SK-N-SH treated with all-trans-retinoic acid at 6 μM for 48 hours (cell line): ENCODE measurements at regions not wholly inside any gene's neighbourhood (a gene's known extent, or its start where the extent isn't known, plus 50 kb on each side); places are given as distances from the start of the nearest gene placed in this dataset.

ENCODE experiments used
- ATAC-seq: fragments of 200-7000 bp; cut with Tn5 transposase; 3 replicates; pipeline ENCODE4 v1.9.1; 2020; ENCODE audit warnings: mild to moderate bottlenecking, moderate library complexity
- ARNTL ChIP-seq: fragments of 450-650 bp; formaldehyde crosslinking; IDR thresholded peaks from 2 replicates; pipeline ENCODE4 v1.5.0; 2020; ENCODE audit warnings: low read depth, mild to moderate bottlenecking, moderate library complexity, borderline replicate concordance
- BACH2 ChIP-seq: fragments of 250-450 bp; sonication (Bioruptor Pico); IDR thresholded peaks from 2 replicates; pipeline ENCODE4 v1.9.0; 2021; ENCODE audit warnings: mild to moderate bottlenecking, borderline replicate concordance
- CSDC2 ChIP-seq: fragments of 250-450 bp; sonication (Bioruptor Pico); IDR thresholded peaks from 2 replicates; pipeline ENCODE4 v1.5.0; 2020; ENCODE audit warnings: mild to moderate bottlenecking, moderate library complexity
- ESRRG ChIP-seq: fragments of 250-450 bp; sonication (Bioruptor Pico); IDR thresholded peaks from 2 replicates; pipeline ENCODE4 v1.6.1; 2021; ENCODE audit warnings: mild to moderate bottlenecking
- GLIS3 ChIP-seq: fragments of 250-450 bp; sonication (Bioruptor Pico); IDR thresholded peaks from 2 replicates; pipeline ENCODE4 v1.5.0; 2020; ENCODE audit warnings: mild to moderate bottlenecking, moderate library complexity
- ISL1 ChIP-seq: fragments of 250-450 bp; sonication (Bioruptor Pico); IDR thresholded peaks from 2 replicates; pipeline ENCODE4 v2.1.2; 2022; ENCODE audit warnings: mild to moderate bottlenecking, moderate library complexity
- OSR1 ChIP-seq: fragments of 250-450 bp; sonication (Bioruptor Pico); IDR thresholded peaks from 2 replicates; pipeline ENCODE4 v1.8.0; 2022; ENCODE audit warnings: moderate library complexity, mild to moderate bottlenecking, inconsistent platforms
- PPARA ChIP-seq: fragments of 250-450 bp; sonication (Bioruptor Pico); IDR thresholded peaks from 2 replicates; pipeline ENCODE4 v1.5.0; 2020; ENCODE audit warnings: mild to moderate bottlenecking, borderline replicate concordance
- RARB ChIP-seq: fragments of 250-450 bp; sonication (Bioruptor Pico); IDR thresholded peaks from 2 replicates; pipeline ENCODE4 v1.8.0; 2021; ENCODE audit warnings: mild to moderate bottlenecking, moderate library complexity
- SNAI2 ChIP-seq: fragments of 250-450 bp; sonication (Bioruptor Pico); IDR thresholded peaks from 2 replicates; pipeline ENCODE4 v1.5.0; 2020; ENCODE audit warnings: mild to moderate bottlenecking, moderate library complexity
- TCF4 ChIP-seq: fragments of 250-450 bp; sonication (Bioruptor Pico); IDR thresholded peaks from 2 replicates; pipeline ENCODE4 v1.8.0; 2021; ENCODE audit warnings: mild to moderate bottlenecking, moderate library complexity, borderline replicate concordance
- TOX ChIP-seq: fragments of 250-450 bp; sonication (Bioruptor Pico); IDR thresholded peaks from 2 replicates; pipeline ENCODE4 v1.8.0; 2021; ENCODE audit warnings: mild to moderate bottlenecking, moderate library complexity, borderline replicate concordance
- ZC3H10 ChIP-seq: fragments of 250-450 bp; sonication (Bioruptor Pico); IDR thresholded peaks from 2 replicates; pipeline ENCODE4 v1.5.1; 2021; ENCODE audit warnings: mild to moderate bottlenecking, moderate library complexity
- ZFP30 ChIP-seq: fragments of 450-650 bp; formaldehyde crosslinking; IDR thresholded peaks from 2 replicates; pipeline ENCODE4 v1.5.0; 2022; ENCODE audit warnings: mild to moderate bottlenecking, moderate library complexity
- ZNF565 ChIP-seq: fragments of 450-650 bp; formaldehyde crosslinking; conservative IDR thresholded peaks from 2 replicates; pipeline ENCODE4 v1.5.0; 2020; ENCODE audit warnings: low read depth, mild to moderate bottlenecking, moderate library complexity
- ZNF70 ChIP-seq: fragments of 450-650 bp; formaldehyde crosslinking; IDR thresholded peaks from 2 replicates; pipeline ENCODE4 v1.5.0; 2020; ENCODE audit warnings: mild to moderate bottlenecking, moderate library complexity
- ZNF8 ChIP-seq: fragments of 450-650 bp; formaldehyde crosslinking; IDR thresholded peaks from 2 replicates; pipeline ENCODE4 v1.5.0; 2020; ENCODE audit warnings: mild to moderate bottlenecking, moderate library complexity
- TF ChIP-seq, protein P1 (sequence below): fragments of 250-450 bp; sonication (Bioruptor Pico); IDR thresholded peaks from 2 replicates; pipeline ENCODE4 v1.8.0; 2020; ENCODE audit warnings: mild to moderate bottlenecking, moderate library complexity, borderline replicate concordance
- TF ChIP-seq, protein P2 (sequence below): fragments of 250-450 bp; sonication (Bioruptor Pico); IDR thresholded peaks from 2 replicates; pipeline ENCODE4 v1.8.0; 2021; ENCODE audit warnings: low read depth, mild to moderate bottlenecking, moderate library complexity, borderline replicate concordance
- TF ChIP-seq, protein P3 (sequence below): fragments of 250-450 bp; sonication (Bioruptor Pico); IDR thresholded peaks from 2 replicates; pipeline ENCODE4 v1.5.1; 2020; ENCODE audit warnings: low read depth, mild to moderate bottlenecking, moderate library complexity
- TF ChIP-seq, protein P4 (sequence below): fragments of 250-450 bp; sonication (Bioruptor Pico); IDR thresholded peaks from 2 replicates; pipeline ENCODE4 v1.5.1; 2021; ENCODE audit warnings: mild to moderate bottlenecking, moderate library complexity

DNA sequence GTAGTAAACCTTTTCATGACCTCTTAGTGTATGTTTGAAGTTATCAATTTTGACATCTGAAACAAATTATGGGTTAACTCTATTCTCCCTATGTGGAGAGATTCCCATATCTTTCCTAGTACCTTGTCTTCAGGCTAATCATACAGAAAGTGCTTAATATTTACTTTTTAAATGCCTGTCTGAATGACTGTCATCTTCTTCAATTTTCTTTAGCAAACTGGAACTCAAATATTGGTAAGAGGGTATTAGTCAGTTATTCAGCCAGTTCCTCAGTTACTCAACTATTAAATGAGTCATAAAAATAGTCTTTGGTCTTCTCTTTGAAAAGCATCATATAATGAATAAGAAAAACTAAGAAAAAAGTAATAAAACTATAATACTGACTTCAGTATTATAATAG, 1038.0 kb upstream of the PIK3C3 start:
- TF ChIP-seq RARB (CRISPR knock-in tag) (no peak), ZNF70 (CRISPR knock-in tag) (no peak), ZNF565 (CRISPR knock-in tag) (no peak), ZNF8 (no peak), CSDC2 (CRISPR knock-in tag) (no peak), PPARA (CRISPR knock-in tag) (no peak), GLIS3 (no peak), ESRRG (CRISPR knock-in tag) (no peak), TCF4 (CRISPR knock-in tag) (no peak), SNAI2 (CRISPR knock-in tag) (no peak), ZC3H10 (CRISPR knock-in tag) (no peak), ZFP30 (no peak), OSR1 (CRISPR knock-in tag) (no peak), BACH2 (CRISPR knock-in tag) (no peak), ISL1 (CRISPR knock-in tag) (no peak), ARNTL (no peak)
- TF ChIP-seq, protein P1, sequence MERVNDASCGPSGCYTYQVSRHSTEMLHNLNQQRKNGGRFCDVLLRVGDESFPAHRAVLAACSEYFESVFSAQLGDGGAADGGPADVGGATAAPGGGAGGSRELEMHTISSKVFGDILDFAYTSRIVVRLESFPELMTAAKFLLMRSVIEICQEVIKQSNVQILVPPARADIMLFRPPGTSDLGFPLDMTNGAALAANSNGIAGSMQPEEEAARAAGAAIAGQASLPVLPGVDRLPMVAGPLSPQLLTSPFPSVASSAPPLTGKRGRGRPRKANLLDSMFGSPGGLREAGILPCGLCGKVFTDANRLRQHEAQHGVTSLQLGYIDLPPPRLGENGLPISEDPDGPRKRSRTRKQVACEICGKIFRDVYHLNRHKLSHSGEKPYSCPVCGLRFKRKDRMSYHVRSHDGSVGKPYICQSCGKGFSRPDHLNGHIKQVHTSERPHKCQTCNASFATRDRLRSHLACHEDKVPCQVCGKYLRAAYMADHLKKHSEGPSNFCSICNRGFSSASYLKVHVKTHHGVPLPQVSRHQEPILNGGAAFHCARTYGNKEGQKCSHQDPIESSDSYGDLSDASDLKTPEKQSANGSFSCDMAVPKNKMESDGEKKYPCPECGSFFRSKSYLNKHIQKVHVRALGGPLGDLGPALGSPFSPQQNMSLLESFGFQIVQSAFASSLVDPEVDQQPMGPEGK (CRISPR knock-in tag), result no peak
- TF ChIP-seq, protein P2, sequence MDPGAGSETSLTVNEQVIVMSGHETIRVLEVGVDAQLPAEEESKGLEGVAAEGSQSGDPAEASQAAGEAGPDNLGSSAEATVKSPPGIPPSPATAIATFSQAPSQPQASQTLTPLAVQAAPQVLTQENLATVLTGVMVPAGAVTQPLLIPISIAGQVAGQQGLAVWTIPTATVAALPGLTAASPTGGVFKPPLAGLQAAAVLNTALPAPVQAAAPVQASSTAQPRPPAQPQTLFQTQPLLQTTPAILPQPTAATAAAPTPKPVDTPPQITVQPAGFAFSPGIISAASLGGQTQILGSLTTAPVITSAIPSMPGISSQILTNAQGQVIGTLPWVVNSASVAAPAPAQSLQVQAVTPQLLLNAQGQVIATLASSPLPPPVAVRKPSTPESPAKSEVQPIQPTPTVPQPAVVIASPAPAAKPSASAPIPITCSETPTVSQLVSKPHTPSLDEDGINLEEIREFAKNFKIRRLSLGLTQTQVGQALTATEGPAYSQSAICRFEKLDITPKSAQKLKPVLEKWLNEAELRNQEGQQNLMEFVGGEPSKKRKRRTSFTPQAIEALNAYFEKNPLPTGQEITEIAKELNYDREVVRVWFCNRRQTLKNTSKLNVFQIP (CRISPR knock-in tag), result no peak
- TF ChIP-seq, protein P3, sequence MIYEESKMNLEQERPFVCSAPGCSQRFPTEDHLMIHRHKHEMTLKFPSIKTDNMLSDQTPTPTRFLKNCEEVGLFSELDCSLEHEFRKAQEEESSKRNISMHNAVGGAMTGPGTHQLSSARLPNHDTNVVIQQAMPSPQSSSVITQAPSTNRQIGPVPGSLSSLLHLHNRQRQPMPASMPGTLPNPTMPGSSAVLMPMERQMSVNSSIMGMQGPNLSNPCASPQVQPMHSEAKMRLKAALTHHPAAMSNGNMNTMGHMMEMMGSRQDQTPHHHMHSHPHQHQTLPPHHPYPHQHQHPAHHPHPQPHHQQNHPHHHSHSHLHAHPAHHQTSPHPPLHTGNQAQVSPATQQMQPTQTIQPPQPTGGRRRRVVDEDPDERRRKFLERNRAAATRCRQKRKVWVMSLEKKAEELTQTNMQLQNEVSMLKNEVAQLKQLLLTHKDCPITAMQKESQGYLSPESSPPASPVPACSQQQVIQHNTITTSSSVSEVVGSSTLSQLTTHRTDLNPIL (CRISPR knock-in tag), result no peak
- ATAC-seq, result no peak

DNA sequence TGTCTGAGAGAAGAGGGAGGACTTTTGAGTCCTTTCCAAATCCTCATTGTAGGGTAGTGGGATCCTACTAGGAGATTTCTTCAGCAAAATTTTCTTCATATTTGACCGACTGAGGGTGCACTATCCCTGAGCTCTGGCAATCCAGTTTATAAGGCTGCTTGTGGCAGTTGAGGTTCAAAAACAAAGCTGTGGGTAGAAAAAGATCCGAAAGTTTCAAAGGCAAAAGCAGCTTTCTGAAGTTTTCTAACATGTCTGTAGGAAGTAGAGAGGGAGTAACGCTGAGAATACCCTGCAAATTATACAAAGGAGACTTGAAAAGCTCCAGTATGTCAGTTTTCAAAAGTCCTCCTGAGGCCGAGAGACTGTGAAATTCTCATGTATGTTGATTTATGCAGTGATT, 1039.3 kb upstream of the PIK3C3 start:
- ATAC-seq, result no peak
- TF ChIP-seq, protein P4, sequence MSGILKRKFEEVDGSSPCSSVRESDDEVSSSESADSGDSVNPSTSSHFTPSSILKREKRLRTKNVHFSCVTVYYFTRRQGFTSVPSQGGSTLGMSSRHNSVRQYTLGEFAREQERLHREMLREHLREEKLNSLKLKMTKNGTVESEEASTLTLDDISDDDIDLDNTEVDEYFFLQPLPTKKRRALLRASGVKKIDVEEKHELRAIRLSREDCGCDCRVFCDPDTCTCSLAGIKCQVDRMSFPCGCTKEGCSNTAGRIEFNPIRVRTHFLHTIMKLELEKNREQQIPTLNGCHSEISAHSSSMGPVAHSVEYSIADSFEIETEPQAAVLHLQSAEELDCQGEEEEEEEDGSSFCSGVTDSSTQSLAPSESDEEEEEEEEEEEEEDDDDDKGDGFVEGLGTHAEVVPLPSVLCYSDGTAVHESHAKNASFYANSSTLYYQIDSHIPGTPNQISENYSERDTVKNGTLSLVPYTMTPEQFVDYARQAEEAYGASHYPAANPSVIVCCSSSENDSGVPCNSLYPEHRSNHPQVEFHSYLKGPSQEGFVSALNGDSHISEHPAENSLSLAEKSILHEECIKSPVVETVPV (CRISPR knock-in tag), result no peak
- TF ChIP-seq BACH2 (CRISPR knock-in tag) (no peak), ZNF565 (CRISPR knock-in tag) (no peak), TOX (CRISPR knock-in tag) (no peak), ZFP30 (no peak), CSDC2 (CRISPR knock-in tag) (no peak), ZC3H10 (CRISPR knock-in tag) (no peak), ZNF8 (no peak), ESRRG (CRISPR knock-in tag) (no peak)
- TF ChIP-seq, protein P3 (CRISPR knock-in tag), result no peak
- TF ChIP-seq, protein P2 (CRISPR knock-in tag), result no peak
- TF ChIP-seq, protein P1 (CRISPR knock-in tag), result no peak
